Activated CD4-positive, alpha-beta T cell treated with anti-CD3 and anti-CD28 coated beads, Interleukin-2, amount 10 ng/mL, durations not matched to agents 24 days and 14 days (primary cell): ENCODE measurements at regions not wholly inside any gene's neighbourhood (a gene's known extent, or its start where the extent isn't known, plus 50 kb on each side); places are given as distances from the start of the nearest gene placed in this dataset.
"Not testable (repeated sequence)": the region's sequence is repeated elsewhere in the genome, so short reads cannot be mapped to it uniquely, and the experiment has no call there.

Experiments
- DNase-seq: peaks from one replicate; pipeline ENCODE4 v3.0.0; 2022
- H3K27ac Mint-ChIP-seq: one replicate; pipeline ENCODE4 v1.8.0; 2022; ENCODE audit warnings: mild to moderate bottlenecking, mixed read lengths
- H3K27me3 Mint-ChIP-seq: one replicate; pipeline ENCODE4 v1.8.0; 2022; ENCODE audit warnings: mixed read lengths
- H3K36me3 Mint-ChIP-seq: one replicate; pipeline ENCODE4 v1.8.0; 2022; ENCODE audit warnings: low read depth, mild to moderate bottlenecking, mixed read lengths
- H3K4me1 Mint-ChIP-seq: one replicate; pipeline ENCODE4 v1.8.0; 2021; ENCODE audit warnings: mixed read lengths
- H3K4me3 Mint-ChIP-seq: one replicate; pipeline ENCODE4 v1.8.0; 2022; ENCODE audit warnings: mild to moderate bottlenecking, moderate library complexity, mixed read lengths
- H3K9me3 Mint-ChIP-seq: one replicate; pipeline ENCODE4 v1.8.0; 2021; ENCODE audit warnings: mixed read lengths
- intact Hi-C: fragments of 100-400 bp; cut with micrococcal nuclease; formaldehyde crosslinking; loops from one replicate; pipeline ENCODE4 v1.15.1; 2023

GRCh38 chr9:26237256-26237655 lies 559.0 kb upstream of the TUSC1 start:
- H3K27ac Mint-ChIP-seq: no peak overlapping the region
- intact Hi-C loops: no loop called here
- H3K4me3 Mint-ChIP-seq: no peak overlapping the region
- no peaks in the 10 kb centered on the region for H3K36me3 Mint-ChIP-seq
- no peaks in the 10 kb centered on the region for H3K27me3 Mint-ChIP-seq
- H3K9me3 Mint-ChIP-seq: peaks cover 7% of the 10 kb centered on the region
- no peaks in the 10 kb centered on the region for H3K4me1 Mint-ChIP-seq
- DNase-seq: no peak

GRCh38 chr9:26234865-26235264 lies 556.6 kb upstream of the TUSC1 start:
- no peak for DNase-seq
- intact Hi-C loops: no loop called here
- Mint-ChIP-seq H3K4me1 (no peaks in the 10 kb centered on the region), H3K36me3 (no peaks in the 10 kb centered on the region), H3K9me3 (peaks cover 7% of the 10 kb centered on the region), H3K27me3 (no peaks in the 10 kb centered on the region), H3K27ac (no peak overlapping the region), H3K4me3 (no peak overlapping the region)

GRCh38 chr9:26231391-26231790 lies 553.1 kb upstream of the TUSC1 start:
- peaks cover 7% of the 10 kb centered on the region for H3K9me3 Mint-ChIP-seq
- no peaks in the 10 kb centered on the region for H3K4me1 Mint-ChIP-seq
- H3K36me3 Mint-ChIP-seq: no peaks in the 10 kb centered on the region
- H3K27me3 Mint-ChIP-seq: no peaks in the 10 kb centered on the region
- DNase-seq: no peak
- H3K27ac Mint-ChIP-seq: no peak overlapping the region
- no peak overlapping the region for H3K4me3 Mint-ChIP-seq
- intact Hi-C loops: no loop called here

GRCh38 chr9:26229324-26230054 lies 551.2 kb upstream of the TUSC1 start:
- no peak overlapping the region for H3K4me3 Mint-ChIP-seq
- H3K4me1 Mint-ChIP-seq: no peaks in the 10 kb centered on the region
- intact Hi-C loops: no loop called here
- DNase-seq: no peak
- H3K27ac Mint-ChIP-seq: no peak overlapping the region
- peaks cover 3% of the 10 kb centered on the region for H3K9me3 Mint-ChIP-seq
- no peaks in the 10 kb centered on the region for H3K36me3 Mint-ChIP-seq
- no peaks in the 10 kb centered on the region for H3K27me3 Mint-ChIP-seq

GRCh38 chr9:26228273-26228672 lies 550.0 kb upstream of the TUSC1 start:
- Mint-ChIP-seq H3K27me3 (no peaks in the 10 kb centered on the region), H3K9me3 (no peaks in the 10 kb centered on the region), H3K27ac (no peak overlapping the region), H3K4me1 (no peaks in the 10 kb centered on the region), H3K4me3 (no peak overlapping the region), H3K36me3 (no peaks in the 10 kb centered on the region)
- DNase-seq: no peak
- intact Hi-C loops: no loop called here

GRCh38 chr9:26221290-26221689 lies 543.0 kb upstream of the TUSC1 start:
- Mint-ChIP-seq H3K27me3 (no peaks in the 10 kb centered on the region), H3K4me3 (no peak overlapping the region), H3K9me3 (peaks cover 6% of the 10 kb centered on the region), H3K27ac (no peak overlapping the region), H3K36me3 (no peaks in the 10 kb centered on the region), H3K4me1 (no peaks in the 10 kb centered on the region)
- intact Hi-C loops: no loop called here
- no peak for DNase-seq

GRCh38 chr9:26220367-26220766 lies 542.1 kb upstream of the TUSC1 start:
- Mint-ChIP-seq H3K4me1 (no peaks in the 10 kb centered on the region), H3K27me3 (no peaks in the 10 kb centered on the region), H3K27ac (no peak overlapping the region), H3K36me3 (no peaks in the 10 kb centered on the region), H3K9me3 (peaks cover 6% of the 10 kb centered on the region), H3K4me3 (no peak overlapping the region)
- intact Hi-C loops: no loop called here
- DNase-seq: no peak

GRCh38 chr9:26219961-26220360 lies 541.7 kb upstream of the TUSC1 start:
- Mint-ChIP-seq H3K4me1 (no peaks in the 10 kb centered on the region), H3K36me3 (no peaks in the 10 kb centered on the region), H3K9me3 (peaks cover 6% of the 10 kb centered on the region), H3K4me3 (no peak overlapping the region), H3K27me3 (no peaks in the 10 kb centered on the region), H3K27ac (no peak overlapping the region)
- DNase-seq: no peak
- intact Hi-C loops: no loop called here

- Mint-ChIP-seq H3K9me3 (peaks cover 6% of the 10 kb centered on the region), H3K27ac (no peak overlapping the region), H3K4me3 (no peak overlapping the region), H3K36me3 (no peaks in the 10 kb centered on the region), H3K27me3 (no peaks in the 10 kb centered on the region), H3K4me1 (no peaks in the 10 kb centered on the region)
- DNase-seq: no peak
- intact Hi-C loops: no loop called here
Observed at GRCh38 chr9:26216702-26217101, 538.5 kb upstream of the TUSC1 start.

GRCh38 chr9:26214713-26215444 lies 536.6 kb upstream of the TUSC1 start:
- H3K27me3 Mint-ChIP-seq, H3K9me3 Mint-ChIP-seq, intact Hi-C loops, H3K27ac Mint-ChIP-seq, H3K36me3 Mint-ChIP-seq, H3K4me3 Mint-ChIP-seq, H3K4me1 Mint-ChIP-seq, DNase-seq: not testable (repeated sequence)

GRCh38 chr9:26210338-26210851 lies 532.2 kb upstream of the TUSC1 start:
- Mint-ChIP-seq H3K4me3 (no peak overlapping the region), H3K4me1 (no peaks in the 10 kb centered on the region), H3K27ac (no peak overlapping the region), H3K27me3 (no peaks in the 10 kb centered on the region), H3K9me3 (no peaks in the 10 kb centered on the region), H3K36me3 (no peaks in the 10 kb centered on the region)
- DNase-seq: no peak
- intact Hi-C loops: no loop called here

- Mint-ChIP-seq H3K27ac (no peak overlapping the region), H3K36me3 (no peaks in the 10 kb centered on the region), H3K9me3 (no peaks in the 10 kb centered on the region), H3K4me3 (no peak overlapping the region), H3K27me3 (no peaks in the 10 kb centered on the region), H3K4me1 (no peaks in the 10 kb centered on the region)
- intact Hi-C loops: no loop called here
- DNase-seq: no peak
Observed at GRCh38 chr9:26205261-26205660, 527.0 kb upstream of the TUSC1 start.

- no peak for DNase-seq
- Mint-ChIP-seq H3K9me3 (peaks cover 10% of the 10 kb centered on the region), H3K4me3 (no peak overlapping the region), H3K36me3 (no peaks in the 10 kb centered on the region), H3K27ac (no peak overlapping the region), H3K4me1 (no peaks in the 10 kb centered on the region), H3K27me3 (no peaks in the 10 kb centered on the region)
- intact Hi-C loops: no loop called here
Observed at GRCh38 chr9:26193237-26193636, 515.0 kb upstream of the TUSC1 start.

GRCh38 chr9:26191711-26192110 lies 513.5 kb upstream of the TUSC1 start:
- no peaks in the 10 kb centered on the region for H3K36me3 Mint-ChIP-seq
- intact Hi-C loops: no loop called here

More at GRCh38 chr9:26191711-26192110, 513.5 kb upstream of the TUSC1 start:
- H3K27ac Mint-ChIP-seq: no peak overlapping the region
- H3K4me1 Mint-ChIP-seq: no peaks in the 10 kb centered on the region
- no peaks in the 10 kb centered on the region for H3K27me3 Mint-ChIP-seq
- no peak overlapping the region for H3K4me3 Mint-ChIP-seq
- no peak for DNase-seq
- peaks cover 10% of the 10 kb centered on the region for H3K9me3 Mint-ChIP-seq
